GM10266 (cell line): ENCODE measurements at regions not wholly inside any gene's neighbourhood (a gene's known extent, or its start where the extent isn't known, plus 50 kb on each side); places are given as distances from the start of the nearest gene placed in this dataset.

ENCODE experiments used
- DNase-seq: peaks from one replicate; pipeline ENCODE4 v3.0.0; 2012; ENCODE audit errors: extremely low spot score
- TF ChIP-seq, protein P1 (sequence below): IDR thresholded peaks from 2 replicates; pipeline ENCODE4 v1.5.1; 2012; ENCODE audit warnings: mild to moderate bottlenecking, low read depth; ENCODE audit not compliant: control insufficient read depth, insufficient read depth; ENCODE audit errors: missing control alignments

- no peak for DNase-seq
- TF ChIP-seq, protein P1, sequence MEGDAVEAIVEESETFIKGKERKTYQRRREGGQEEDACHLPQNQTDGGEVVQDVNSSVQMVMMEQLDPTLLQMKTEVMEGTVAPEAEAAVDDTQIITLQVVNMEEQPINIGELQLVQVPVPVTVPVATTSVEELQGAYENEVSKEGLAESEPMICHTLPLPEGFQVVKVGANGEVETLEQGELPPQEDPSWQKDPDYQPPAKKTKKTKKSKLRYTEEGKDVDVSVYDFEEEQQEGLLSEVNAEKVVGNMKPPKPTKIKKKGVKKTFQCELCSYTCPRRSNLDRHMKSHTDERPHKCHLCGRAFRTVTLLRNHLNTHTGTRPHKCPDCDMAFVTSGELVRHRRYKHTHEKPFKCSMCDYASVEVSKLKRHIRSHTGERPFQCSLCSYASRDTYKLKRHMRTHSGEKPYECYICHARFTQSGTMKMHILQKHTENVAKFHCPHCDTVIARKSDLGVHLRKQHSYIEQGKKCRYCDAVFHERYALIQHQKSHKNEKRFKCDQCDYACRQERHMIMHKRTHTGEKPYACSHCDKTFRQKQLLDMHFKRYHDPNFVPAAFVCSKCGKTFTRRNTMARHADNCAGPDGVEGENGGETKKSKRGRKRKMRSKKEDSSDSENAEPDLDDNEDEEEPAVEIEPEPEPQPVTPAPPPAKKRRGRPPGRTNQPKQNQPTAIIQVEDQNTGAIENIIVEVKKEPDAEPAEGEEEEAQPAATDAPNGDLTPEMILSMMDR, result no peak
Measured at GRCh38 chr10:129397198-129397974, 69.7 kb upstream of the MGMT start.

DNA sequence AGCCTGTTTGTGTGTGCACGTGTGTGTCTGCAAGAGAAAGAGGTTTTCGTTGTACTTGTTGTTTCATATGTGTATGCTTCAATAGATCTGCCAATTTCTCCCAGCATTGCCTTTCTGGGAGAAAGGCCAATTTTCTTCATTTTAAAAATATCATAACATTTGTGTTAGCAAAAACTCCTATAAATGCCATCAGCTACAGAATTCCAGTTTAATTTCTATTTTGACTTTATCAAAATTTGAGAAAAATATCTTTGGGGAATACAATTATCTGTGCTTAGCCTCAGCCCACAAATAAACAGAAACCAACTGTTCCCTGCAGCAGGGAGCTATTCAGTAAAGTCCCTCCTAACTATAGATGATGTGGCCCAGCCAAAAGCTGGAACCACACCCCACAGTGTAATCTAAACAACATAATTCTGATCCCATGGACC lies 68.3 kb upstream of the MGMT start:
- DNase-seq, result no peak
- TF ChIP-seq, protein P1, result no peak

DNA sequence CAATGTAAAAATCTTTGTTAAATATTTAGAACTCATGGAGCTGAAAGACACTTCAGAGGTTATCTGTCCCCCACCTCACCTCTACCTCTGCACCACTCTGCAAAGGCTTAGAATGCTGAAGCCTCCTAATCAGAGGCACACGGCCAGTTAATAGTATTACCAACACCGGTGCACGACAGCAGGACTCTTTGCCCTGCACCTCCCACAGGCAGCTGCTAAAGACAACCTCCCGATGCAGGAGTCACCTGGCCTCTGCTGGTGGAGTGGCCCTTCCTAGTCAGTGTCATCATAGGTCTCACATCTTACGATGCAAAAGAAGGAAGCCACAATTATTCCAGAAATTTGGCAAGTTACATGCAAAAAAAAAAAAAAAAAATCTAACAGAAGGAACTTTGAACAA lies 66.6 kb upstream of the MGMT start:
- no peak for DNase-seq
- TF ChIP-seq, protein P1, result no peak

GRCh38 chr10:129402459-129402858 lies 64.6 kb upstream of the MGMT start:
- TF ChIP-seq, protein P1, result no peak
- no peak for DNase-seq

- DNase-seq, result no peak
- TF ChIP-seq, protein P1, result no peak
Measured at GRCh38 chr10:129404091-129404490, 63.0 kb upstream of the MGMT start.

DNA sequence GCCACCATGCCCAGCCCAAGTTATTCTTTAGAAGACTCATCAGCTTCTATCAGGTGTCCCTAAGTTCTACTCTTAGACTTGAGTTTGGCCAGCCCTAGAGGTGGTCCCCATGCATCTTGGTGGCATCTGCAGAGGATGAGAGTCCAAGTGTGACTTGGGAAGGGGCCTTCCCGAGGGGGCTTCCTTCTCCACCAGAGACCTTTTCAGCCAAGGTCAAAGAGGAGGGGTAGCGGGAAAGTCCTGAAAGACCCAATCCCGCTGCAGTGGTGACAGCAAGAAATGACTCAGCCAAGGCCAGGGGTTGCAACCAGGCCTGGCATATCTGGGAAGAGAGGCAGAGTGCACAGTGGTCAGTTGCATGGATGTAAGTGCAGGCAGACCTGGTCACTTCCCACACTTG lies 61.7 kb upstream of the MGMT start:
- no peak for DNase-seq
- TF ChIP-seq, protein P1, result no peak

- TF ChIP-seq, protein P1, result no peak
- DNase-seq, result no peak
Measured at GRCh38 chr10:129410688-129411392, 56.2 kb upstream of the MGMT start.
